Fibroblast of skin of right biceps (primary cell): ENCODE measurements at regions not wholly inside any gene's neighbourhood (a gene's known extent, or its start where the extent isn't known, plus 50 kb on each side); places are given as distances from the start of the nearest gene placed in this dataset.
A peak's percentile ranks its signal among the peaks of the same experiment; 100 is the strongest.

Experiments used
- DNase-seq: peaks from one replicate; pipeline ENCODE4 v3.0.0-alpha.2; 2013

- no peak for DNase-seq
Measured at GRCh38 chr10:110376021-110376766, 71.5 kb upstream of the SMNDC1 start.

DNA sequence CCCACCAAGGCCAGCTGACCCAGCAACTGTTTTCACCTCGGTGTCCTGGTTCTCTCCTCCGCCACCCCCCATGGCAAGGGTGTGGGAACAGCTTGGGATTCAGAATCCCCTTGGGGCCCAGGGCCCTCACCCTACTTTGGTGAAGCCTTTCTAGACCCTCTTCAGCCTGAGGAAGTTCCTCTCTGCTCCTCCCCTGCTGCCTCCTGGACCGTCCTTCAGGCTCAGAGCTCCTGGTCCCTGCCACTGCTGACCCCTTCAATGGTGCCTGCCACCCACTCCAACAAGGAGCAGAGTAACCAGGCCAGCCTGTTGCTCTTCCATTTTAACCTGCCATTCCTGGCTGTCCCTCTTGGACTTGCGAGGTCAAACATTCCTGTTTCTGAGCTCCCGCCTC is 72.0 kb upstream of the SMNDC1 start:
- no peak for DNase-seq

DNA sequence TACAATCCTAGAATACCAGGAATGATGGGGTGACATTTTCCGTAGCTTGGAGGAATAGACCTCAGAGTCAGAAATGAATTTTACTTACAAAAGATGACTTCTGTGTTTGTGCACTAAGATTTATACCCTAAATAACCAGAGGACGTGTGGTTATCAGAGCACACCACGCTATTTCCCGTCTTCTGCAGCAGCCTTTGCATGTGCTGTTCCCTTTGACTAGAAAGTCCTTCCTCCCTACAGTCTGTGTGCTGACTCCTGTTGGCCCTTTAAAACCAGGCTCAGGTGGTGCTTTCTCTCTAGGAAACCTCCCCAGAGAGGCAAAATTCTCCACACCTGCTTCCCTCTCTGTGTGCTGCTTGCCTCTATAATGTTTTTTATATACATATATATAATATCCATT is 73.3 kb upstream of the SMNDC1 start:
- DNase-seq, result no peak

DNA sequence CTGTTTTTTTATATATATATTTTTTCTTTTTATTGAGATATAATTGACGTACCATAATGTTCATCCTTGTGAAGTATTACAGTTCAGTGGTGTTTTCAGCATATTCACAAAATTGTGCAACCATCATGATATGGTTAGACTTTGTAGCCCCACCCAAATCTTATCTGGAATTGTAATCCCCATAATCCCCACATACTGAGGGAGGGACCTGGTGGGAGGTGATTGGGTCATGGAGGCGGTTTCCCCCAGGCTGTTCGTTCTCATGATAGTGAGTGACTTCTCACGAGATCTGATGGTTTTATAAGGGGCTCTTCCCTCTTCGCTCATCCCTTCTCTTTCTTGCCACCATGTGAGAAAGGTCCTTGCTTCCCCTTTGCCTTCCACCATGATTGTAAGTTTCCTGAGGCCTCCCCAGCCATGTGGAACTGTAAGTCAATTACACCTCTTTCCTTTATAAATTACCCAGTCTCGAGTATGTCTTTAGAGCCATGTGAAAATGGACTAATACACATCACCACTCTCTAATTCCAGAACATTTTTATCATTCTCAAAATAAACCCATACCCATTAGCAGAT is 73.9 kb upstream of the SMNDC1 start:
- DNase-seq, result no peak

GRCh38 chr10:110379831-110380230 is 75.1 kb upstream of the SMNDC1 start:
- no peak for DNase-seq

GRCh38 chr10:110380293-110380692 is 75.6 kb upstream of the SMNDC1 start:
- DNase-seq, result no peak

DNA sequence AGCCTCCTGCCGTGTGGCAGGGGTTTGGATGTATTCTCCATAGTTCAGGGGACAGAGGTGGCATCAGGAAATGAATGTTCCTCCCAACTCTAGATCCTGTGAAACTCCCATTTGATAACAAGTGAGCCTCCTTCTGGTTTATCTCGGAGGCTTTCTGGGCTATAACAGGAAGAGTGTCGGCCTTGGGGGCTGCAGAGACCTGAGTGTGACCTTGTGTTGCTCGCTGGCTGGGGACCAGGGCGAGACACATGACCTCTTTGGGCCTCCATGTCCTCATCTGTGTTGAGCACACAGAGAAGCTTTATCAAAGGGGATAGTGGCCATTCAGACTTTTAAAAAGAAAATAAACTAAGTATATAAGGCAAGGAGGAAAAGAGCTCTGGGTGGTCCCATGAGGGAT is 78.0 kb upstream of the SMNDC1 start:
- no peak for DNase-seq

DNA sequence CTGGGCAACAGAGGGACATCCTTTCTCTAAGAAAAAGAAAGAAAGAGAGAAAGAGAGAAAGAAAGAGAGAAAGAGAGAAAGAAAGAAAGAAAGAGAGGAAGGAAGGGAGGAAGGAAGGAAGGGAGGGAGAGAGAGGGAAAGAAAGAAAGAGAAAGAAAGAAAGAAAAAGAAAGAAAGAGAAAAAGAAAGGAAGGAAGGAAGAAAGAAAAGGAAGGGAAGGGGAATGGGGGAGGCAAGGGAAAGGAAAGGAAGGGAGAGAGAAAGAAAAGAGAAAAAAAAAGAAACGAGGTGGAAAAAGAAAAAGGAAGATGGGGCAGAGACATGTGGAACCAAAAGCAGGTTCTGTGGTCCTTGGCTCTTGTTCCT is 82.9 kb upstream of the SMNDC1 start:
- DNase-seq, result no peak

DNA sequence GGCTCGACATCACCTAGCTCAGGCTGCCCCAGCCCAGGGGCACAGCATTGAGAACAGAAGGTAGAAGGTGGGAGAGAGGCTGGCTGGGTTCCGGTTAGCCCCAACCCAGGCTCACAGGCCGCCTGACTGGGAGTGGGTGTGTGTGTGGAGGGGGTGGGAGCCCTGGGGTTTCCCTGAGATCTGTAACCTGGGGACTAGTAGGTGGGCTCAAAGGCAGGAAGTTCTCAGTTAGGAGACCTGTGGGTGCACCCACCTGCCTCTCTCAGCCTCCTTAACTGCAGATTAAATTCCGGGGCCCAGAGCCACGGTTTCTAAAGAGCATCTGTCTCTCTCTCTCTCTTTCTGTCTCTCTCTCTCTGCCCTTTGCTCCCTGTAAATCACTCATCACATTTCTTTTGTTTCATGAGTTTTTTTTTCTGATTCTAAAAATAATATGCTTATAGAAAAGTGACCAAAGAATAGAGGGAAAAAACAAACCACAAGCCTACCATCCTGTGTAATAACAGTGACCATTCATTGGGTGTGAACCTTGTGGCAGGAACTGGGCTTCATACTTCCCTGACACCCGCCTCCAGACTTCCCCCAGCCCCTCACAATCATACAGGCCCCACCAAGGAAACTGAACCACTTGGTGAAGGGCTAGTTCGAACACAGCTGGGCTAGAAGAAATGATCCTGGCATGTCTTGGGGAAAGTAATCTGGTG is 83.4 kb upstream of the SMNDC1 start:
- DNase-seq, result no peak

DNA sequence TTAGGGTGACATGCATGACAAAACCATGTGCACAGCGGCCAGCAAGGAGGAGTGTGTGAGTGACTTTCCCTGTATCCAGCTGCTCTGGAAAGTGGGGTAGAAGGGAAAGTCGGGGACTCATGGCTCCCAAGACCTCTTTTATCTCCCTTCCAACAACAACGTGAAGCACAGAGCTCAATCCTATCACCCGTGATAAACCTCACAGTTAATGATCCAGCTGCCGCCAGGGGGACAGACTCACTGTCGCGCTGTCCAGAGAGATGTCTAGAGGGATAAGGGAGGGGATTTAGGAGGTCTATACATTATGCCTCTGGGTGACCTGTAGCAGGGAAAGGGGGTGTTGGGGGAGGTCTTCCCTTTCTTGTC is 84.0 kb upstream of the SMNDC1 start:
- no peak for DNase-seq

GRCh38 chr10:110389255-110389654 is 84.5 kb upstream of the SMNDC1 start:
- peak; percentile 31 for DNase-seq

DNA sequence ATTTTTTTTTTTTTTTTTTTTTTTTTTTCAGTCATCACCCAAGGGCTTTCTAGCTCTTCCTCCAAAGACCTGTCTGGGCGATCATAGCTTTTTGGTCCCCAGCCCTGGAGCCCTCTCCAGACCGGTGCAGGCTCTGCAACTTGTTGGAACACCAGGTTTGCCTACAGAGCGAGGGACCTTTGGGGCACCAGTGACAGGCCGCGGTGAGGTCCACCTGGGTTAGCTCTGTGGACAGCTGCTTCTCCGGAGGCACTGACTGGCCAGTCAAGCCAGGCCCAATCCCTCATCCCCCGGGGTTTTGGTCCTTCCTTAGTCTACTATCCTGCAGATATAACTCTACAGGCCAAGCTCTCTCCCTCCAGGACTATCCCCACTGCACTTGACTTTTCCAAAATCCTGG is 86.8 kb upstream of the SMNDC1 start:
- no peak for DNase-seq

DNA sequence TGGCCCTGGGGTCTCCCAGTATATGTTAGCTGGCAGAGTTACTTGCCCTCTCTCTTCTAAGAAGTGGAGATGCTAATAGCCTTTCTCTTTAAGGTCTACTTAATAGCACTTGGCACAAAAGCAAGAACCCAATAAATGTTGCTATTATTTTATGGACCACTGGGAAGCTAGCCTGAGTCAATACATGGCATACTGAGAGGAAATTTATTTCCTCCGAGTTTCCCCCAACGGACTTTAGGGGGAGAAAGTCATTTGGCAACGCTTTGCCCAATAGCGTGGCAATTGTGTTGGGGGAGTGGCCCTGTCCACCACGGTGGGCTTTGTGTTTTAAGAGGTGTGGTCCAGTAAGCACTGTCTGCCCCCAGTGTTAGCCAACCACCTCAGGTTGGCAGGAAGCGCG is 87.4 kb upstream of the SMNDC1 start:
- DNase-seq, result no peak

- peak; percentile 79 for DNase-seq
Measured at GRCh38 chr10:110392868-110393740, 88.4 kb upstream of the SMNDC1 start.

GRCh38 chr10:110393866-110394265 is 89.1 kb upstream of the SMNDC1 start:
- DNase-seq, result no peak

DNA sequence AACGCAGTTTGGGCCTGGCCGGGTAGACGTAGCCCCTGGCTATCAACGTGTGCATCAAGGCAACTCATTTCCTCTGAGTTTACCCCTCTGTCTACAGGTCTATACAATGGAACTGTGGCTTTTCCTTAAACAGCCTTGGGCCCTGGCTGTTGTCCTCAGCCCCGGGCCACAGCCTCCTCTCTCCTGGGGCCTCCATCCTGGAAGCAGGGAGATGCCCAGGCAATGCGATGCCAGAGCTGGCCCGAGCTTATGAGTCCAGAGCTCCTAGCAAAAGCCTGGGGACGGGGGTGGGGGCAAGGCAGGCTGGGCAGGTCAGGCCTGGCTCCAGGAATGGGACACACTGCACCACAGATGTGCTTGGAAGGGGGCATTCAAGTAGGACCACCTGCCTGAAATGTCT is 89.6 kb upstream of the SMNDC1 start:
- no peak for DNase-seq

GRCh38 chr10:110394898-110395297 is 90.2 kb upstream of the SMNDC1 start:
- DNase-seq, result no peak

DNA sequence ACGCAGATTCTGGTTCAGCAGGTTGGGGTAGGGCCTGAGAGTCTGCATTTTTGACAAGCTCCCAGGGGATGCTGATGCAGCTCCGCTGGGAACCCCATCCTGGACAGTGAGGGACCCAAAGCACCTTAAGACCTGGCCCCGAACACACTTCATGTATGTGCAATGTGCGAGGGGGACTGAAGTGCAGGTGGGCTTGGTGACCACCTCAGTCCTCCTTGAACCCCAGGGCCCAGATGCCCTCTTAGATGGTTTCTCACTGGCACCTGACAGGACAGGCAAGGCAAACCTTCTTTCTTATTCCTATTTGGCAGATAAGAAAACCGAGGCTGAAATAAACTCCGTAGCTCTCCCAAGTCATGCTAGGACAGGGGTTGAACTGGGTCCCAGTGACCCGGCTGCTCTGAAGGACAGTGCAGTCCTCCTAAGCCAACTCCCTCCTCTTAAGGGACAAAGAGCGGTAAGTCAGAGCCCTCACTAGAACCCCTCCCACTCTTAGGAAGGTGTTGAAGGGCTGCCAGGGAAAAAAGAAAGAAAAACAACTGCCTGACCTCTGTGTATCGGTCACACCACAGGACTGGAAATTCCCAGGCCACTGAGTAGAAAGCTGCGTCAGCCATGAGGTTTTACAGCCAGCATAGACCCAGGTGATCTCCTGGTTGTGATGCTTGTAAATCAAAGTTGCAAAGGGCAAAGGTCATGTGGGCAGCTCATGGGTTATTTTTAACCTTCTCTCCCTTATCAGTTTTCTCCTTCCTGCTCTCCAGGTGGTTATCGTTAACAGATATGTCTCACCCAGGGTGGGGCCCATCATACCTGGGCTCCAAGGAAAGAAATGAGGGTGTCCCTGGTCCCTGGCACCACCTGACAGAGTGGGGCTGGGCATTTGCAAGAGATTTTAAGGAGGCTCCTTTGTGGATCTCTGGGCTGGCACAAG is 90.9 kb upstream of the SMNDC1 start:
- DNase-seq, result peak; percentile 74

DNA sequence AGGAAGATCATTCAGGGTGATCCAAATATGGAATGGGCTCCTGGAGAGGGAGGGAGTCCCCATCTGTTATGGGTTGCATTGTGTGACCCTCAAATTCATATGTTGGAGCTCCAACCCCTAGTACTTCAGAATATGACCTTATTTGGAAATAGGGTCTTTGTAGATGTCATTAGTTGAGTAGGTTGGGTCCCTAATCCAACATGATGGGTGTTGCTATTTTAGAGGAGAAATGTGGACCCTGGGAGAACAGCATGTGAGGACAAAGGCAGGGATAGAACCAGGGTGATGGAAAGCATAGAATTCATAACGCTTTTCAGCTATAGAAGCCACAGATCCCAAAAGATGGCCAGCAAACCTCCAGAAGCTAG is 91.5 kb upstream of the SMNDC1 start:
- no peak for DNase-seq

DNA sequence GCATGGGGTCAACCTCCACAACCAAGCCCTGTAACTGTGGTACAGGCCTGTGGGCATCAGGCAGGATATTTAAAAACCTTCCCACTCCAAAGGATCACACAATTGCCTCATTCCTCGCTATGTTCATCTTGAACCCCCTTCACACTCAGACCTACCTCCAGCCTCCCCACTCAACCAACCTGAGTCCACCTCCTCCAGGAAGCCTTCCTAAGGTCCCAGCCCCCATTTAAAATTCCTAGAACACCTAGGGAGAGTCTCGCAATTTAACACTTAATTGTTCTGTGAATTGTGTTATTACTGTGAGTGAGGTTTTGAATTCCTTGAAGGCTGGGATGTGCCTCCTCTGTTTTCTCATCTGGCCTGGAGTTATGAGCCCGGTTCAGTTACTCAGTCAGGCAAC is 93.1 kb upstream of the SMNDC1 start:
- DNase-seq, result no peak

- peak; percentile 96 for DNase-seq
Measured at GRCh38 chr10:110398419-110399105, 93.8 kb upstream of the SMNDC1 start.
